ENCODE measurements at regions not wholly inside any gene's neighbourhood (a gene's known extent, or its start where the extent isn't known, plus 50 kb on each side); places are given as distances from the start of the nearest gene placed in this dataset.

DNA sequence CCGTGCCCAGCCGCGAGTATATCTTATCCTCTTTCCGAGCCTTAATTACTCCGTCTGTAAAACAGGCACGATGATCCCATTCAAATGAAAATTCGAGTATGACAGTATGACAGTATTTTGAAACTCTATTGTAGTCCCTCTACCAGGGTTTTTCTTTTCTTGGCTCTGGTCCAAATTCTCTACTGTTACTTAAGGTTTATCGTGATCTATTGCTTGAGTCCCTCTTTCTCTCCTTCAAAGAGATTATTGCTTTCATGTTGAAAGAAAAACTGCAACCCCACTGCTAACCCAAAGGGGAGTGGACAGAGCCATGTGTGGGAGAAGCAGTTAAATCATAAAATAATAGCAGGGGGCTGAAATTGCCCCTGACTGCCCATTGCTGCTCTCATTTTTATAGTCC is 1156.6 kb upstream of the AUTS2 start:
- no peak overlapping the region for H3K27ac ChIP-seq
- intact Hi-C loops (cut with DNase I): no loop called here
- no peaks in the 10 kb centered on the region for H3K27me3 ChIP-seq (ENCODE audit: low read depth)
- ATAC-seq: no peak
- no peaks in the 10 kb centered on the region for H3K9me3 ChIP-seq
- H3K4me3 ChIP-seq: no peak overlapping the region
- H3K4me1 ChIP-seq: no peaks in the 10 kb centered on the region
- H3K36me3 ChIP-seq: no peaks in the 10 kb centered on the region
- TF ChIP-seq, protein P1, sequence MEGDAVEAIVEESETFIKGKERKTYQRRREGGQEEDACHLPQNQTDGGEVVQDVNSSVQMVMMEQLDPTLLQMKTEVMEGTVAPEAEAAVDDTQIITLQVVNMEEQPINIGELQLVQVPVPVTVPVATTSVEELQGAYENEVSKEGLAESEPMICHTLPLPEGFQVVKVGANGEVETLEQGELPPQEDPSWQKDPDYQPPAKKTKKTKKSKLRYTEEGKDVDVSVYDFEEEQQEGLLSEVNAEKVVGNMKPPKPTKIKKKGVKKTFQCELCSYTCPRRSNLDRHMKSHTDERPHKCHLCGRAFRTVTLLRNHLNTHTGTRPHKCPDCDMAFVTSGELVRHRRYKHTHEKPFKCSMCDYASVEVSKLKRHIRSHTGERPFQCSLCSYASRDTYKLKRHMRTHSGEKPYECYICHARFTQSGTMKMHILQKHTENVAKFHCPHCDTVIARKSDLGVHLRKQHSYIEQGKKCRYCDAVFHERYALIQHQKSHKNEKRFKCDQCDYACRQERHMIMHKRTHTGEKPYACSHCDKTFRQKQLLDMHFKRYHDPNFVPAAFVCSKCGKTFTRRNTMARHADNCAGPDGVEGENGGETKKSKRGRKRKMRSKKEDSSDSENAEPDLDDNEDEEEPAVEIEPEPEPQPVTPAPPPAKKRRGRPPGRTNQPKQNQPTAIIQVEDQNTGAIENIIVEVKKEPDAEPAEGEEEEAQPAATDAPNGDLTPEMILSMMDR (IDR thresholded peaks at IDR 0.05): no peak
- DNase-seq: no peak

DNA sequence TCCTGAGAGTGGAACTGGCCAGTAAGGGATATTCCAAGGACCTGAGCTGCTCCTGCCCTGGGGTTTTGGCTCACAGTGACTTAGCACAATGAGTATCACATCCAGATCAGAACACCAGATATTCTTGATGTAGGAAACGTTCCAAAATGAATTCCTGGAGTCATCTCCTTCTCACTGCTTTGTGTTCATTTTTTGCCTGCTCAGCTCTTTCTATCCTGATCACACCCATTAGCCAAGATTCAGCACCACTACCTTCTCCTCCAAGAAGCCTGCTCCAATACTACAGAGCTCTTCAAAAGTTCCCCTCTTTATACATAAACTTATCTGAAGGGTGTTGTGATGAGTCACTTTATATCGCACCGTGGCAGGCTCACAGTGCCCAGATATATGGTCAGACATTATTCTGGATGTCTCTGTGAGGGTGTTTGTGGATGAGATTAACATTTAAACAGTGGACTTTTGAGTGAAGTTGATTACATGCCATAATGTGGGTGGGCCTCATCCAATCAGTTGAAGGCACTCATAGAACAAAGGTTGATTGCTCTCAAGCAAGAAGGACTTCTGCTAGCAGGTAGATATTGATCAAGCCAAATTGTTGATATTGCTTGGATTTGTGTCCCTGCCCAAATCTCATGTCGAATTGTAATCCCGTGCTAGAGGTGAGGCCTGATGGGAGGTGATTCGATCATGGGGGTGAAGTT is 1155.2 kb upstream of the AUTS2 start:
- H3K27ac ChIP-seq: no peak overlapping the region
- H3K27me3 ChIP-seq (ENCODE audit: low read depth): no peaks in the 10 kb centered on the region
- no peak for ATAC-seq
- H3K4me3 ChIP-seq: no peak overlapping the region
- TF ChIP-seq, protein P1 (IDR thresholded peaks at IDR 0.05): no peak
- no peaks in the 10 kb centered on the region for H3K4me1 ChIP-seq
- DNase-seq: no peak
- intact Hi-C loops (cut with DNase I): no loop called here
- no peaks in the 10 kb centered on the region for H3K9me3 ChIP-seq
- H3K36me3 ChIP-seq: no peaks in the 10 kb centered on the region

DNA sequence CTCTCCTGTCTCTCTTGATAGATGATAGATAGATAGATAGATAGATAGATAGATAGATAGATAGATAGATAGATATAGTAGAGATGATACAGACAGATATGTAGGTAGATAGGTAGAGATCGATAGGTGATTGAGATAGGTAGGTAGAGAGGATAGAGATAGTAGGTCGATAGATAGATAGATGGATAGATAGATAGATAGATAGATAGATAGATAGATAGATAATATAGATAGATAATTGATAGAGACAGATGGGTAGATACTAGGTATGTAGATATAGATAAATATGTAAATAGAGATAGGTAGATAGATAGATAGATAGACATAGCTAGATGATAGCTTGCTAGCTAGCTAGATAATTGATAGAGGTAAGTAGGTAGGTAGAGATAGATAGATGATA is 1154.2 kb upstream of the AUTS2 start:
- H3K27ac ChIP-seq: no peak overlapping the region
- intact Hi-C loops (cut with DNase I): no loop called here
- no peak overlapping the region for H3K4me3 ChIP-seq
- DNase-seq (no peak), ATAC-seq (no peak)
- no peaks in the 10 kb centered on the region for H3K9me3 ChIP-seq
- TF ChIP-seq, protein P1 (IDR thresholded peaks at IDR 0.05): no peak
- H3K36me3 ChIP-seq: no peaks in the 10 kb centered on the region
- no peaks in the 10 kb centered on the region for H3K4me1 ChIP-seq
- H3K27me3 ChIP-seq (ENCODE audit: low read depth): no peaks in the 10 kb centered on the region

DNA sequence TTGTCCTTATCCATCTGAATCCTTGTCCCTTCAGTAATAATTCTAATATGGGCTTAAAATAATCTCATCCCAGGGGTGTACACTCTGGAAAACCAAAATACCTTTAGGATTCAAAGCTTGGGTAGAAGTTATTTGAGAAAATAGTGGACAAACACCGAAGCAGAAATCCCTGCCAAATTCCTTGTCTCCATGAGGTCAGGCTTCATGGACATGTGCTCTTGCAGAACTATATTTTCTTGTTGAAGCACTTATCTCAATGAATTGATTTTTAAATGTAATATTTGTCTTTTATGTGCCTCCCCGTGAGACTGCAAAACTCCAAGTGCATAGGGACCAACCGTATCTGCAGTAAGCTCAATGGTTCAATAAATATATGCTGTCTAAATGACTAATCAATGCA is 1153.3 kb upstream of the AUTS2 start:
- H3K4me1 ChIP-seq: no peaks in the 10 kb centered on the region
- DNase-seq (no peak), ATAC-seq (no peak)
- no peaks in the 10 kb centered on the region for H3K27me3 ChIP-seq (ENCODE audit: low read depth)
- H3K9me3 ChIP-seq: no peaks in the 10 kb centered on the region
- H3K36me3 ChIP-seq: no peaks in the 10 kb centered on the region
- intact Hi-C loops (cut with DNase I): no loop called here
- TF ChIP-seq, protein P1 (IDR thresholded peaks at IDR 0.05): no peak
- no peak overlapping the region for H3K27ac ChIP-seq
- no peak overlapping the region for H3K4me3 ChIP-seq

DNA sequence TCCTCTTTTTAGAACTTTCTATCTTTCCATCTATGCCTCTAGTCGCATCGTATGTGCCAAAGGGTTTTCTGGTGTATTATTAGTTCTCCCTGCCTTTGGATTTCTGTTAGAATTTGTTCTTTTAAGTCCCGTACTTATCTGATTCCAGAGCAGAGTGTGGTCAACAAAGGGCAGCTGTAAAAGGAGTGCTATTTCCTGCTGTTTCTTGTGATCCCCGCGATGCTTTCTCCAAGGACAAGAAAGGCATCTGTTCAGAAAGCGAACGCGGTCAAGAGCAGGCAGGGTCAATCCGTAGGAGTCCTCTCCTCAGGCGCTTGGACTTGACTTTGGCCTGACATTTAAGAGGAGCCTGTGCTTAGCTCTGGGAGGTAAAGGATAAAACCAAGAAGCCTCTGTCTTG is 1152.1 kb upstream of the AUTS2 start:
- no peaks in the 10 kb centered on the region for H3K4me1 ChIP-seq
- intact Hi-C loops (cut with DNase I): no loop called here
- H3K9me3 ChIP-seq: no peaks in the 10 kb centered on the region
- no peak overlapping the region for H3K27ac ChIP-seq
- DNase-seq: no peak
- H3K27me3 ChIP-seq (ENCODE audit: low read depth): no peaks in the 10 kb centered on the region
- H3K4me3 ChIP-seq: no peak overlapping the region
- H3K36me3 ChIP-seq: no peaks in the 10 kb centered on the region
- no peak for ATAC-seq
- TF ChIP-seq, protein P1 (IDR thresholded peaks at IDR 0.05): no peak

Measured in lower lobe of right lung (tissue), 2 donors.